OCI-LY3 (cell line): ENCODE measurements at regions not wholly inside any gene's neighbourhood (a gene's known extent, or its start where the extent isn't known, plus 50 kb on each side); places are given as distances from the start of the nearest gene placed in this dataset.

Experiments
- CTCF ChIP-seq: fragments of 200-600, 300-600 bp; sonication (generic); IDR thresholded peaks from 2 replicates; pipeline ENCODE4 v1.5.1; 2014; ENCODE audit warnings: antibody characterized with exemption, low read length, low read depth
- EZH2phosphoT487 ChIP-seq: fragments of 200-600 bp; shearing (Covaris generic); IDR thresholded peaks from 2 replicates; pipeline ENCODE4 v1.6.1; 2018; ENCODE audit warnings: antibody characterized with exemption, mixed run types, low read depth

- TF ChIP-seq CTCF (no peak), EZH2phosphoT487 (no peak)
Measured at GRCh38 chr3:110773413-110773954, 298.1 kb upstream of the NECTIN3 start.
